ENCODE measurements at regions not wholly inside any gene's neighbourhood (a gene's known extent, or its start where the extent isn't known, plus 50 kb on each side); places are given as distances from the start of the nearest gene placed in this dataset.

GRCh38 chr2:425947-426346, 138.1 kb upstream of the ALKAL2 start:
- H3K27ac ChIP-seq = no peak overlapping the region
- TF ChIP-seq POLR2A (IDR thresholded peaks at IDR 0.05) (no peak), CTCF (IDR thresholded peaks at IDR 0.05 in 4 of 5, conservative IDR thresholded peaks at IDR 0.05 in 1 of 5) (no peak)
- DNase-seq (no peak), ATAC-seq (no peak)
- no peaks in the 10 kb centered on the region for H3K9me3 ChIP-seq
- no peak overlapping the region for H3K4me3 ChIP-seq
- no peaks in the 10 kb centered on the region for H3K4me1 ChIP-seq
- in situ Hi-C loops (cut with MboI; ENCODE audit: low sequenced_read_pairs in 4 of 4) (no loop called here), intact Hi-C loops (cut with DNase I; ENCODE audit: low total_unique reads) (no loop called here)
- no peaks in the 10 kb centered on the region for H3K36me3 ChIP-seq
- no peaks in the 10 kb centered on the region for H3K27me3 ChIP-seq

GRCh38 chr2:425243-425642, 137.4 kb upstream of the ALKAL2 start:
- TF ChIP-seq POLR2A (IDR thresholded peaks at IDR 0.05) (no peak), CTCF (IDR thresholded peaks at IDR 0.05 in 4 of 5, conservative IDR thresholded peaks at IDR 0.05 in 1 of 5) (no peak)
- no peak for DNase-seq
- H3K27ac ChIP-seq = no peak overlapping the region
- ATAC-seq = no peak
- intact Hi-C loops (cut with DNase I; ENCODE audit: low total_unique reads) (no loop called here), in situ Hi-C loops (cut with MboI; ENCODE audit: low sequenced_read_pairs in 4 of 4) (no loop called here)
- H3K9me3 ChIP-seq = no peaks in the 10 kb centered on the region
- no peaks in the 10 kb centered on the region for H3K36me3 ChIP-seq
- no peak overlapping the region for H3K4me3 ChIP-seq
- H3K27me3 ChIP-seq = no peaks in the 10 kb centered on the region
- no peaks in the 10 kb centered on the region for H3K4me1 ChIP-seq

- no peaks in the 10 kb centered on the region for H3K27me3 ChIP-seq
- no peaks in the 10 kb centered on the region for H3K4me1 ChIP-seq
- TF ChIP-seq POLR2A (IDR thresholded peaks at IDR 0.05) = no peak
- no peak for TF ChIP-seq CTCF (IDR thresholded peaks at IDR 0.05 in 4 of 5, conservative IDR thresholded peaks at IDR 0.05 in 1 of 5)
- DNase-seq (no peak), ATAC-seq (no peak)
- no peaks in the 10 kb centered on the region for H3K9me3 ChIP-seq
- H3K27ac ChIP-seq = no peak overlapping the region
- intact Hi-C loops (cut with DNase I; ENCODE audit: low total_unique reads) (no loop called here), in situ Hi-C loops (cut with MboI; ENCODE audit: low sequenced_read_pairs in 4 of 4) (no loop called here)
- H3K36me3 ChIP-seq = no peaks in the 10 kb centered on the region
- no peak overlapping the region for H3K4me3 ChIP-seq
These were observed 136.6 kb upstream of the ALKAL2 start for GRCh38 chr2:424306-425171.

GRCh38 chr2:423479-423878, 135.6 kb upstream of the ALKAL2 start:
- DNase-seq = no peak
- in situ Hi-C loops (cut with MboI; ENCODE audit: low sequenced_read_pairs in 4 of 4) = no loop called here
- Histone ChIP-seq H3K27ac (no peak overlapping the region), H3K9me3 (no peaks in the 10 kb centered on the region), H3K4me1 (no peaks in the 10 kb centered on the region), H3K36me3 (no peaks in the 10 kb centered on the region), H3K4me3 (no peak overlapping the region), H3K27me3 (no peaks in the 10 kb centered on the region)
- intact Hi-C loops (cut with DNase I; ENCODE audit: low total_unique reads) = no loop called here
- ATAC-seq = no peak
- no peak for TF ChIP-seq POLR2A (IDR thresholded peaks at IDR 0.05)
- TF ChIP-seq CTCF (IDR thresholded peaks at IDR 0.05 in 4 of 5, conservative IDR thresholded peaks at IDR 0.05 in 1 of 5) = no peak

All from gastrocnemius medialis (tissue), 4 donors.